H7 (cell line): ENCODE measurements at regions not wholly inside any gene's neighbourhood (a gene's known extent, or its start where the extent isn't known, plus 50 kb on each side); places are given as distances from the start of the nearest gene placed in this dataset.
"Not testable (repeated sequence)": the region's sequence is repeated elsewhere in the genome, so short reads cannot be mapped to it uniquely, and the experiment has no call there.

ENCODE experiments used
- DNase-seq: peaks from one replicate; pipeline ENCODE4 v3.0.0; 2012
- H3K27me3 ChIP-seq: 2 replicates; pipeline ENCODE4 v1.6.0; 2011; ENCODE audit warnings: mild to moderate bottlenecking, low read length; ENCODE audit not compliant: control insufficient read depth, insufficient read depth
- H3K36me3 ChIP-seq: replicated peaks from 2 replicates; pipeline ENCODE4 v1.5.1; 2011; ENCODE audit warnings: low read length; ENCODE audit not compliant: control insufficient read depth, insufficient read depth
- H3K4me3 ChIP-seq: 2 replicates; pipeline ENCODE4 v1.5.1; 2011; ENCODE audit warnings: low read depth, mild to moderate bottlenecking, control low read depth, low read length, moderate library complexity; ENCODE audit not compliant: insufficient read depth

DNA sequence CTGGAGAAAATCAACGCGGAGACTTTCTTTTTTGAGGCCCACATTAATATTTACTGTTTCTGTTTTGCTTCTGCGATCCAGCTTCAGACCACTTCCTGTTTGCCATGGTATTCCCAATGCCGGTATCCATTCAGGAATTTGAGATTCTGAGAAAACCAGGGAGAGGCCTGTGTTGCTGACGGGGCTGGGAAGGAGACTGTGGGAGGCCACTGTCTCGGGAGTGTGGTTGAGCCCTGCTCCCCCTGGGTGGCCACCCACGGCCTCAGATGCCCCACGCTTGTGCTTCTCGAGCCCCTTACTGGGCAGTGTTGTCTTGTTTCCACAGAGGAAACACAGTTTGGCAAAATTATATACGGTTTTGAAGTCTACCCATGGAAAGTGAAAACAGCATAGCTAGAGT is 403.6 kb upstream of the IRX2 start:
- H3K27me3 ChIP-seq: no peaks in the 10 kb centered on the region
- DNase-seq: peak; percentile 57
- H3K4me3 ChIP-seq: no peak overlapping the region
- no peaks in the 10 kb centered on the region for H3K36me3 ChIP-seq

DNA sequence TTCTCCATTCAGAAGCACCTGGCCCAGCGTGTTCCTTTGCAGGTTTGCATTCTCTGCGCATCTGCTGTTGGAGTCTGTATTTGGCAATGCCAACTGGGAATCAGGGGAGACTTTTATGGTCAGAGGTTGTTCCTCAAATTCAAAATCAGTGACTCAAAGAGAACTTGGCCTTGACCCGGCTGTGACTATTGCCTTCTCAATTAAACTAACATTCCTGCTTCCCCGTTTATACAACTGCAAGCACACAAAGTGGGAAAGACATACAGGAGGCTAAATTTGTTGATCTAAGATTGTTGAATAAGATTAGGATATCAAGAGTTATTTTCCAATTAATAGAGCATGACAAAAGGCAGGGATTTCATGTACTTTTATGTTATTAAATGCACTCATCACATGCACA is 402.4 kb upstream of the IRX2 start:
- no peaks in the 10 kb centered on the region for H3K36me3 ChIP-seq
- H3K4me3 ChIP-seq: no peak overlapping the region
- no peak for DNase-seq
- H3K27me3 ChIP-seq: no peaks in the 10 kb centered on the region

DNA sequence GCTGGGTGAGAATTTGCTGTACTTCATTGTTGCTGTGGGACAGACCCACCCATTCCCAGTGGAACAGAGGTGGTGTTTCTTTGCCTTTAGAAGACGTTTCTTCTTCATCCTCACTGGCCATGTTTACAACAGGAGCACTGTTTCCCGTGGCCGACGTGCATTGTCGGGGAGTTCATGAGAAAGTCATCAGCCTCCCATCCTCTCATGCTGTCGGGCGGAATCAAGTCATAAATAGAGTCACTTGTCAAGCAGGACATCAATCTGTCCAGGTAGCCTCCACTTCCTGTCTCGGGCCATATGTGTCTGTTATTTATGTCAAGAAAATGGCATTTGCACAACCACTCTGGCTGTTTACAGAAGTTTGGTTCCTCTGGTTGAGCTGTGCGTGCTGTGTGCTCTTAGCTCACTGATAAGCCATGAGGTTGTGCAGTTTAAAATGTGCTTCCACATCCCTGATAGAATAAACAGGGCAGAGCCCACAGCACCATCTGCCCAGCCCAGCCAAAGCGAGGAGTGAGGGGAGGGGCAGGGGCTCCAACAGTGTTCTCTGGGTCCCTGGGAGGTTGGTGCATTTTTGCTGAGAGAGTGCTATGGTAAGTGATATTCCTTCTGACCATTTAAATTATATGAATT is 401.9 kb upstream of the IRX2 start:
- H3K36me3 ChIP-seq: no peaks in the 10 kb centered on the region
- no peaks in the 10 kb centered on the region for H3K27me3 ChIP-seq
- no peak overlapping the region for H3K4me3 ChIP-seq
- no peak for DNase-seq

DNA sequence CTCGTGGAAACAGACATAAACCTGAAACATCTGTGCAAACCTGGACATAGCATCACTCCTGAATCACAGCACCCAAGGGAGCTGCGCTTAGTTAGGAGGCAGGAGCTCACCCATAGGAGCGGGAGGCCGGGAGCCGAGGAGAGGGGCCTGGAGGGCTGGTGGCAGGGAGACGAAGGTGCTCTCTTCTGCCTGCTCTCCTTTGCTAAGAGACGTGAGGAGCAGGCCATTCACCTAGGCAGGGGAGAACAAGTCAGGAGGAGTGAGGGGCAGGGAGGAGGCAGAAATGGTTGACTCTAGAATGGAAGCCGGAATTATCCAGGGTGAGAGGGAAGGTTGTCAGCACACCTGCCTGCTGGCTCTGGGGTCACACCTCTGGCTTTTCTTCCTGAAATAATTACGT is 398.4 kb upstream of the IRX2 start:
- Histone ChIP-seq H3K4me3 (no peak overlapping the region), H3K27me3 (no peaks in the 10 kb centered on the region), H3K36me3 (no peaks in the 10 kb centered on the region)
- no peak for DNase-seq

DNA sequence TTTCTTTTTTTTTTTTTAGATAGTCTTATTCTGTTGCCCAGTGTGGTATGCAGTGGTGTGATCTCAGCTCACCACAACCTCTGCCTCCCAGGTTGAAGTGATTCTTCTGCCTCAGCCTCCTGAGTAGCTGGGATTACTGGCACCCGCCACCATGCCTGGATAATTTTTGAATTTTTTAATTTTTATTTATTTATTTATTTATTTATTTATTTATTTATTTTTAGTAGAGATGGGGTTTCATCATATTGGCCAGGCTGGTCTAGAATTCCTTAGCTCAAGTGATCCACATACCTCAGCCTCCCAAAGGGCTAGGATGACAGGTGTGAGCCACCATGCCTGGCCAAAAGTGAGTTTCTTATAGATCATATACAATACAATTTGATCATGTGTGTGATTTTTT is 395.9 kb upstream of the IRX2 start:
- not testable (repeated sequence) for H3K27me3 ChIP-seq, DNase-seq, H3K36me3 ChIP-seq, H3K4me3 ChIP-seq

DNA sequence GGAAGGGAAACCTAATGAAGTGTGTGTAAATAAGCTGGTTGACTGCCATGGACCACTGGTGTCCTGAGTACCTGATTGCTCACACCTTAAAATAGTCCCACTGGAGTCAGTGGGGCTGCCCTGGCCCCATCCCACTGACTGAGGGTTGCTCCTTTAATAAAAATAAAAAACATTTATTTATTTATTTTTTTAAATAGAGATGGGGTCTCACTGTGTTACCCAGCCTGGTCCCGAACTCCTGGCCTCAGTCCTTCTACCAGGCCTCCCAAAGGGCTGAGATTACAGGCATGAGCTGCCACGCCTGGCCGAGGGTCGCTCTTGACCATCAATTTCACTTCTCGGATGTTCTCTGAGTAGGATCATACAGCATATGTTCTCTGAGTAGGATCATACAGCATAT is 394.2 kb upstream of the IRX2 start:
- Histone ChIP-seq H3K27me3 (no peaks in the 10 kb centered on the region), H3K4me3 (no peak overlapping the region)

DNA sequence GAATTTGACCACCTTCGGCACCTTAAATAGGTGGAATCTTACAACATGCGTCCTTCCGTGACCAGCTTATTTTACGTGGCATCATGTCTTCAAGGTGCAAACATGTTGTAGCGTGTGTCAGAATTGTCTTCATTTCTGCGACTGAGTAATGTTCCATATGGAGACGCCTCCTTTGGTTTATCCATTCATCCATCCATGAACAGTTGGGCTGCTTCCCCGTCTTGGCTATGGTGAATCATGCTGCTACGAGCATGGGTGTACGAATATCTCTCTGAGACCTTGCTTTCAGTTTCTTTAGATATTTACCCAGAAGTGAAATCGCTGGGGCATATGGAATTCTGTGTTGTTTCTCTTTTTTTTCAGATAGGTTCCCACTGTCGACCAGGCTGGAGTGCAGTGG is 391.9 kb upstream of the IRX2 start:
- Histone ChIP-seq H3K4me3 (no peak overlapping the region), H3K36me3 (no peaks in the 10 kb centered on the region), H3K27me3 (no peaks in the 10 kb centered on the region)
- DNase-seq: no peak

More for the DNA sequence above, 394.2 kb upstream of the IRX2 start:
- H3K36me3 ChIP-seq: no peaks in the 10 kb centered on the region
- no peak for DNase-seq

DNA sequence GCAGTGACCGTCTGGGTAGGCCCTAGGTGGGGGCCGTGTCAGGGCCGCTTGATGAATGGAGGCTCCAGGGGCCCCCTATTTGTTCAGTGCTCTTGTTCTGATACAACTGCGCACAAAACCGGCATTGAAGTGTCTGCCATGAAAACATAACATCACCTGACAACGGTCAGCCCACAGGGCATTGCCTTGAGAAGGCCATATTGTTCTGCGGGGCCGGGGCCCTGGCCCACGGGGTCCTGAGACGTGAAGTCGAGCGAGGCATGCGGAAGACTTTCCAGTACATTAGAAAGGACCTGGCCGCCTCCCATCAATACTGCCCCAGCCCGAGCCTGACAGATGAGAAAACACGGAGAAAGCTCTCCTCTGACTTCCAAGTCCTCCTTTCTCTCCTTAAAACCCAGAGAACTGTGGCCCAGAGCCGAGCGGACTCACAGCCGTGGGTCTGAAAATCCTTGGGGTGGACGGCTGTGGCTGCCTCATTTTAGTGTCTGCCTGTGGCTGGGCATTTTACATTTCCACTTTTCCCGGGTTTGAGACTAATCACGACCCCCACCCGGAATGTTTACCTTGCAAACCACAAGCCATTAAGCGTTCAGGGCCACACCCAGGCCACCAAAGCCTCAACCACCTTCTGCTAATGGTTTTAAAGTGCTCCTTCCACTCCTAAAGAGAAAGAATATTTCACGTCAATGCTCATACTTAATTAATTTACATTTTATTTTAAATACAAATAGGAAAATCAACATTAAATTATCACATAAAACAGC is 391.0 kb upstream of the IRX2 start:
- no peaks in the 10 kb centered on the region for H3K36me3 ChIP-seq
- DNase-seq: no peak
- H3K27me3 ChIP-seq: no peaks in the 10 kb centered on the region
- no peak overlapping the region for H3K4me3 ChIP-seq

DNA sequence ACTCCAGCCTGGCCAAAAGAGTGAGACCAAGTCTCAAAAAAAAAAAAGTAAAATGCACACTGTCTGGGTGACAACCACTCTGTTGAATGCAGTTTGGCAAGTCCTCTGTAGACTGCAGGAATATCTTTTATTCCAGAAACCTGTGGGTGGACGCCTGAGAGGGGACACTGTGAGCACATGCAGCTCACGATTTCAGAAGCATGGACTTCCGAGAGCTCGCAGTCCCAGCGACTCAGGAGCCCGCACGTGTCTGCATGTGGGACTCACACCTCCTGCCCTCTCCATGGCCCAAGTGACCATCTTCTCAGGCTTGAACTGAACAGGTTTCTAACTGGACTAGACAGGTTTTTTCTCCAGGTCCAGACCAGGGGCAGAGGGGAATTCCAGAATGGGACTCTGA is 388.6 kb upstream of the IRX2 start:
- Histone ChIP-seq H3K36me3 (no peaks in the 10 kb centered on the region), H3K4me3 (no peak overlapping the region)
- DNase-seq: no peak

DNA sequence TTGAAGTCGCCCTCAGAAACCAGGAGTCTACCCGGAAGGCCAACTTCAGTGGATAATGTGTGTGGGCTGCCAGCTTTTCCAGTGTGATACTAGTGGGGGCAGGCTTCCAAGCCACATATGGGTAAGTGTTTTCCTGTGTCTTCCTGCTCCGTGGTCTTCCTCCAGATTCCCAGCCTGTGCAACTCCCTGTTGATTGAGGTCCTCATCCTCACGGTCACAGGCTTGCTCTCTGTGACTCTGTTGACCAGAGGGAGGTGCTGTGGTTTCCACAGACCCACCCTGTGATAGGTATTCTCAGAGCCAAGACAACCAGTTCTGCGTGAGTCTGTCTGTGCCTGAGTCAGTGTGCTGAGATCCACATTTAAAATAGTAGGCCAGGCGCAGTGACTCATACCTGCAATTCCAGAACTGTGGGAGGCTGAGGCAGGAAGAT is 388.0 kb upstream of the IRX2 start:
- Histone ChIP-seq H3K36me3 (no peaks in the 10 kb centered on the region), H3K4me3 (no peak overlapping the region), H3K27me3 (no peaks in the 10 kb centered on the region)
- no peak for DNase-seq

More for the DNA sequence above, 388.6 kb upstream of the IRX2 start:
- H3K27me3 ChIP-seq: no peaks in the 10 kb centered on the region

DNA sequence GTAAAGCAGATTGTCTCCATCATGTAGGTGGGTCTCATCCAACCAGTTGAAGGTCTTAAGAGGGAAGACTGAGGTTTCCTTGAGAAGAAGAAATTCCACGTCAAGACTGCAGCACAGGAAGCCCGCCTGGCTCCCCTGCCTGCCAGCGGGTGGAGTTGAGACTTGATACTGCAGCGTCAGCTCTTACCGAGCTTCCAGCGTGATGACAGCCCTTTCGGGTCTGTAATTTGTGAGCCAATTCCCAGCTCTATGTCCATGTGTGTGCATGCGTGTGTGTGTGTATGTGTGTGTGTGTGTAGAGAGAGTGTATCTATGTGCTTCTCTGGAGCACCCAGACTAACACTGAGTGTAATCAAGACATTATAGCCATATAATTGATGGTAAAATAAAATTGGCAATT is 379.7 kb upstream of the IRX2 start:
- no peaks in the 10 kb centered on the region for H3K36me3 ChIP-seq
- no peak for DNase-seq

DNA sequence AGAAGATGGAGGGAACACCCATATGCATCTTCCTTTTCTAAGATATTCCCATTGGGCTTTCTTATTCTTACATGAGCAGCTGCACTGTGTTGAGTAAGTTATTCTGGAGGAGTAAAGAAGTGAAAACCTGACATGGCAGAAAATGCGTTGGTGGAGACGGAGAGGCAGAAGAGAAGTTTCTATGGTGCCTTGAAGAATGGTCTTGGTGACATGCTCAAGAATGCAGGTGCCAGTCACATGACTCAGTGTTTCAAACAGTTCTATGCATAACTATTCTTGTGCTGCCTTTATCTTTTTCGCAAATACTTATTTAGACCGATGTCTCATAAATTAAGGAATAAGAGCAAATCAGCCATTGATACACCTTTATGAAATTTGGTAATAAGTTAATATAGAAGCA is 377.8 kb upstream of the IRX2 start:
- no peaks in the 10 kb centered on the region for H3K36me3 ChIP-seq
- H3K4me3 ChIP-seq: no peak overlapping the region
- H3K27me3 ChIP-seq: peaks cover 4% of the 10 kb centered on the region; the same call in 1 of the 2 replicates
- no peak for DNase-seq

More for the DNA sequence above, 379.7 kb upstream of the IRX2 start:
- Histone ChIP-seq H3K4me3 (no peak overlapping the region), H3K27me3 (no peaks in the 10 kb centered on the region)

DNA sequence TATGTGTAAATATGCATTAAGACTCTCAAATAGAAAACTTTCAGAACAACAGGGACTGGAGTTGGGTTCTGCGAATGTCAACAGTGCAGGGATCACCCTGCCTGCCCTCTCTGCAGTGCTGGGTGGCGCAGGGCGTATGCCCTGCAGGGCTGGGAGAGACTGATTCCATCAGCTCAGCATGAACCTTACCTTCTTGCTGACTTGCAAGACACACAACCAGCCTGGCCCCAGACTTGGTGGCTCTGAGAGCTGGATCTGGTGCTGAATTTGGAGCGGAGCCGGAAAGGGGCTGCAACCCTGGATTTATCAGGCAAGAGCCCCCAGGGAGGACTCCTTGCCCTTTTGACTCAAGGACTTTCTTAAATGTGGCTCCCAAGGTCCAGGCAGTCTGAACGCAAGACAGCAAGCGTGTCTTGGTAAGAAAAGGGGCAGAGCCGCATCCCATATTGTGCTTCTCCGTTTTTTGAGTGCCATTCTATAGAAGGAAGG is 376.0 kb upstream of the IRX2 start:
- no peak for DNase-seq

DNA sequence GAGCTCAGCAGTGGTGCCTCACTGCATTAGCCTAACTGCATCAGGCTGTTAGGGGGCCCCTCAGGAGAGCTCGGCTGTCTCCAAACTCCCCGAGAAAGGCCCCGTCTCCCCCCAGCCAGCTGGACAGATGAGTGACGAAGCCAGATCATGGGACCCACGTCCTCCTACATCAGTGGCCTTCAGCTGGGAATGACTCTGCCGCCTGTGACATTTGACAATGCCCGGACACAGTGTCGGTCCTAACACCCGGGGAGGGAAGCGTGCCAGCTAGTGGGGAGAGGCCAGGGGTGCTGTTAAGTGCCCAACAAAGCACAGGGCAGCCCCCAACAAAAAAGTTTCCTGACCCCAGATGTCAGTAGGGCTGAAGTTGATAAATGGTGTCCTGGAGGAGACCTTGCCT is 375.2 kb upstream of the IRX2 start:
- H3K36me3 ChIP-seq: no peaks in the 10 kb centered on the region
- peaks cover 14% of the 10 kb centered on the region for H3K27me3 ChIP-seq
- H3K4me3 ChIP-seq: no peak overlapping the region
- DNase-seq: no peak

More for the DNA sequence above, 376.0 kb upstream of the IRX2 start:
- peaks cover 6% of the 10 kb centered on the region; the same call in 1 of the 2 replicates for H3K27me3 ChIP-seq
- H3K4me3 ChIP-seq: no peak overlapping the region
- H3K36me3 ChIP-seq: no peaks in the 10 kb centered on the region

DNA sequence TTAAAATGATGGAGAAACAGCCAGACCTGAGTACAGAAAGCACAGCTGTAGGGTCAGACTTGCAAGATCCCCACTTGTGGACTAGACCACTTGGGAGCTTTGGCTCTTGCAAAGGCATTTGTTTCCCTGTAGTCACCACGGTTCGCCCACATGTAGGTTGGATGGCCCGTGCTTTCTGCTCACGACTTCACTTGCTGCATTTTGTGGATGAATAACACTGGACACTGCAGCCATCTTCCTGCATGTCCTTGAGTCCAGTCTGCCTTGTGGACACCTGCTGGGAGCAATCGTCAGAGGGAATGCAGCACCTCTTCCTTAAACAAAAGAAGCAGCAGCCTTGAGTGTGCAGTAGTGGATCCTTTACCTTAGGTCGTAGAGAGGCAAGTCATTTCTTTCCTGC is 372.9 kb upstream of the IRX2 start:
- H3K4me3 ChIP-seq: no peak overlapping the region
- peaks cover 32% of the 10 kb centered on the region for H3K27me3 ChIP-seq
- DNase-seq: peak; percentile 45
- no peaks in the 10 kb centered on the region for H3K36me3 ChIP-seq
